Caki2 (cell line): ENCODE measurements at regions not wholly inside any gene's neighbourhood (a gene's known extent, or its start where the extent isn't known, plus 50 kb on each side); places are given as distances from the start of the nearest gene placed in this dataset.
"Not testable (repeated sequence)": the region's sequence is repeated elsewhere in the genome, so short reads cannot be mapped to it uniquely, and the experiment has no call there.

Experiments used
- DNase-seq: peaks from one replicate; pipeline ENCODE4 v3.0.0-alpha.2; 2015; ENCODE audit warnings: low read depth
- in situ Hi-C: cut with HindIII; loops from 2 replicates; pipeline ENCODE4 v1.10.0; 2016; ENCODE audit warnings: low sequenced_read_pairs, low pct_unique_long_range_greater_than_20kb, mixed read lengths

- DNase-seq, in situ Hi-C loops: not testable (repeated sequence)
Measured at GRCh38 chr22:25458631-25459030, 105.8 kb upstream of the GRK3 start.

DNA sequence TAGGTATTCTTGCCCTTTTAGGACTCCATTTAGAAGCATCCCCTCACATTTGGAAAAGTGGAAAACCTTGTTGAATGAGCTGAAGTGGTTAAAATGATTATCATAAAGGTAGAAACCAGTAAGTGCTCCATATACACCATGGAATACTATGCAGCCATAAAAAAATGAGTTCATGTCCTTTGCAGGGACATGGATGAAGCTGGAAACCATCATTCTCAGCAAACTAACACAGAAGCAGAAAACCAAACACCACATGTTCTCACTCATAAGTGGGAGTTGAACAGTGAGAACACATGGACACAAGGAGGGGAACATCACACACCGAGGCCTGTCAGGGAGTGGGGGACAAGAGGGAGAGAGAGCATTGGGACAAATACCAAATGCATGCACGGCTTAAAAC, 103.8 kb upstream of the GRK3 start:
- in situ Hi-C loops, DNase-seq: not testable (repeated sequence)

- in situ Hi-C loops = no loop called here
- no peak for DNase-seq
Measured at GRCh38 chr22:25461301-25461700, 103.2 kb upstream of the GRK3 start.

GRCh38 chr22:25462474-25463346, 101.8 kb upstream of the GRK3 start:
- peak; percentile 76 for DNase-seq
- in situ Hi-C loops = not testable (repeated sequence)

GRCh38 chr22:25463347-25463628, 101.2 kb upstream of the GRK3 start:
- in situ Hi-C loops, DNase-seq: not testable (repeated sequence)

DNA sequence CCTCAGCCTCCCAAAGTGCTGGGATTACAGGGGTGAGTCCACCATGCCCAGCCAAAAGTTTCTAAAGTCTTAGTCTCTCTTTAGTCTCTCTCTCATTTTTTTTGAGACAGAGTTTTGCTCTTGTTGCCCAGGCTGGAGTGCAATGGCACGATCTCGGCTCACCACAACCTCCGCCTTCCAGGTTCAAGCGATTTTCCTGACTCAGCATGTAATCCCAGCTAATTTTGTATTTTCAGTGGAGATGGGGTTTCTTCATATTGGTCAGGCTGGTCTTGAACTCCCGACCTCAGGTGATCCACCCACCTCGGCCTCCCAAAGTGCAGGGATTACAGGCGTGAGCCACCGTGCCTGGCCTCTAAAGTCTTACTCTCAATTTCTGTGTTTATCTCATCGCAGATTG, 100.1 kb upstream of the GRK3 start:
- in situ Hi-C loops, DNase-seq: not testable (repeated sequence)

- in situ Hi-C loops = no loop called here
- DNase-seq = no peak
Measured at GRCh38 chr22:25465949-25466348, 98.5 kb upstream of the GRK3 start.

DNA sequence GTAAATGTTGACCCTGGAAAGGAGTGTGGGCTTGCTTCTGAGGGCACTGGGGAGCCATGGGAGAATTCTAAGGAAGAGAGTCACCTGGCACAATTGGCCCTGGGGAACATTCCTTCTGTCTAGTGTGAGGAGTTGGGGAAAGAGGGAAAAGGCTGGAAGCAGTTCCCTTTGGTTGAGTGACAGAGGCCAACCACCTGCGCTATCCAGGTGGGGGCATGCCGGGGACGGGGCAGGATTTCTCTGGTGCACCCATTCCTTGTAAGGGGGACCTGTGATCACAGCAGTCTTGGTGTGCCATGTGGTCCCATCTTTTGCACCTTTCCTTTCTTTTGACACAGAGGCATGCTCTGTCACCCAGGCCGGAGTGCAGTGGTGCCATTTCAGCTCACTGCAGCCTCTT, 92.1 kb upstream of the GRK3 start:
- DNase-seq = no peak
- in situ Hi-C loops = no loop called here

- in situ Hi-C loops = no loop called here
- DNase-seq = peak; percentile 99
Measured at GRCh38 chr22:25475257-25476022, 89.0 kb upstream of the GRK3 start.

DNA sequence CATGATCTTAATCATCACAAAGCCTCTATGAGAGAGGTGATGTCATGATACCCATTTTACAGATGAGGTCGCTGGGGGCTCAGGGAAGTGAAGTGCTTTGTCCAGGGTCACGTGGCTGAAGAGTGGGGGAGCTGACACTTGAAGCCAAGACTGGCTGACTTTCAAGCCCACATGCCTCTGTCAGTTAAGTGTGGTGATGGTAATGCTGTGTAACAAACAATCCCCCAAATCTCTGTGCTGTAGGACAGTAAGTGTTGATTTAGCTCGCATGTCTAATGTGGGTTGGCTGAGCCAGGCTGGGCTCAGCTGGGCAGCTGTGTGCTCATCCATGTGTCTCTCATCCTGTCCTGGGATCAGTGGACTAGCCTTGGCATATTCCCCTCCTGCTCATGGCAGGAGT, 87.1 kb upstream of the GRK3 start:
- in situ Hi-C loops = no loop called here
- no peak for DNase-seq

DNA sequence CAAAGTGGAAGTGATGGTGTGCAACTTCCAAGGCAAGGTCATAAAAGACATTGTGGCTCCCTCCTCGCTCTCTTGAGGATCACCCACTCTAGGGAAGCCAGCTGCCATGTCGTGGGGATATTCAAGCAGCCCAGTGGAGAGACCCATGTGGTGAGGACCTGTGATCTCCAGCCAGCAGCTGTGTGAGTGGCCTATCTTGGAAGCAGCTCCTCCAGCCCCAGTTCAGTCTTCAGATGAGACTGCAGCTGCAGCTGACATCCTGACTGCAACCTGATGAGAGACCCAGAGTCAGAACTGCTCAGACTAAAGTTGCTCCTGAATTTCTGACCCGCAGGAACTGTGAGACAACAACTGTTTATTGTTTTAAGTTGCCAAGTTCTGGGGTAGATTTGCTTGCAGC, 86.4 kb upstream of the GRK3 start:
- in situ Hi-C loops = no loop called here
- no peak for DNase-seq

DNA sequence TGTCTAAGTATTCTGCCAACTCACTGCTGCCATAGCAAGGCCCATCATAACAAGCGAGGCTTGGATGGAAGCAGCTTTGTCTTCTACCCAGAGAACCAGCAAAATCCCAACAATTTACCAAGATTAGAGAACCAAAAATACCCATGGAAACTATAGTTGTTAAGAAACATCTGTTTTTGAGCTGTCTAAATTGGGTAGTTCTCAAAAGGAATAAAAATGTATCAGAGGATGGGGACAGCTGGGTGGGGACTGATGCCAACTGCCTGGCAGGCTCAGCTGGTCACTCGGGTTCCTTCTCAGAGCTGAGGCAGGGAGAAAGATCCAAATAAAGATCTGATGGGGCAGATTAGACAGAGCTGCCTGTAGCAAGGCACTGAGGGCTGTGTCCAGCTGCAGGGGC, 85.9 kb upstream of the GRK3 start:
- in situ Hi-C loops = no loop called here
- no peak for DNase-seq

- DNase-seq, in situ Hi-C loops: not testable (repeated sequence)
Measured at GRCh38 chr22:25480868-25481267, 83.6 kb upstream of the GRK3 start.

DNA sequence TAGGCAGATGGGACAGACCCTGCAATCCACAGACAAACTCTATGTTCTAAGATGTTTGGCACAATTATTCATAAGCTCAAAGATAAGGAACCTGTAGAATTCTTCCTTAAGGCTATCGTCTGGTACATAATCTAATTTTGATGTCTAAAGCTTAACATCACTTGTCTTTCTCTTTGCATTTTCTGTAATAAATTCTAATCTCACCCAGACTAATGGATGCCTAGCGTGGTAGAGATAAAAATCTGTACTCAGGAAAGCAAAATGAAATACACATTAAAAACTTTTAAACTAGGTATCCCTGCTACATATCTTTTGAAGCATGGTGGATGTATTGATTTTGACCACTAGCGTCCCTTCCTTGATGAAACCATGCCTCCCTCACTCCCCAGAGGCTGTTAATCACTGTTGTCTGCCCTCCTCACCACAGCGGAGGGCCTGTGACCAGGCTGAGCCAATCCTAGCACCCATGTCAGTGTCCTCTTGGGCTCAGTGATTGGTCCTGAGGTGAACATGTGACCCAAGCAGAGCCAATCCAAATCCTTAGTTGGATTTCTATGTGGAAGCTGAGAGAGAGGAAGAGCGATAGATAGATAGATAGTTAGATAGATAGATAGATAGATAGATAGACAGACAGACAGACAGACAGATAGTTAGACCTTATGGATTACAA, 82.2 kb upstream of the GRK3 start:
- in situ Hi-C loops = no loop called here
- DNase-seq = no peak

- in situ Hi-C loops = no loop called here
- no peak for DNase-seq
Measured at GRCh38 chr22:25482868-25483639, 81.4 kb upstream of the GRK3 start.

- in situ Hi-C loops = no loop called here
- no peak for DNase-seq
Measured at GRCh38 chr22:25483931-25484330, 80.5 kb upstream of the GRK3 start.

- in situ Hi-C loops = no loop called here
- DNase-seq = no peak
Measured at GRCh38 chr22:25484521-25485315, 79.8 kb upstream of the GRK3 start.
